Smooth muscle cell (in vitro differentiated cells): ENCODE measurements at regions not wholly inside any gene's neighbourhood (a gene's known extent, or its start where the extent isn't known, plus 50 kb on each side); places are given as distances from the start of the nearest gene placed in this dataset.
A peak's percentile ranks its signal among the peaks of the same experiment; 100 is the strongest.

ENCODE experiments used
- DNase-seq: peaks from one replicate; lab custom pipeline; 2025; ENCODE audit not compliant: unreplicated experiment; lab: John Stamatoyannopoulos, UW
- H2AFZ ChIP-seq: fragments of 200-600 bp; sonication (generic); 2 replicates; pipeline ENCODE4 v1.6.0; 2016; ENCODE audit warnings: antibody characterized with exemption, low read depth, mild to moderate bottlenecking
- H3F3A ChIP-seq: fragments of 200-600 bp; sonication (generic); 2 replicates; pipeline ENCODE4 v1.6.0; 2017; ENCODE audit warnings: antibody characterized with exemption, low read depth
- H3K27ac ChIP-seq: fragments of 200-600 bp; sonication (generic); 2 replicates; pipeline ENCODE4 v1.5.1; 2016; ENCODE audit warnings: low read depth, mild to moderate bottlenecking
- H3K27me3 ChIP-seq: fragments of 200-600 bp; sonication (generic); 2 replicates; pipeline ENCODE4 v1.6.1; 2016; ENCODE audit warnings: low read depth, mild to moderate bottlenecking
- H3K36me3 ChIP-seq: fragments of 200-600 bp; sonication (generic); 2 replicates; pipeline ENCODE4 v1.5.1; 2016; ENCODE audit warnings: low read depth
- H3K4me1 ChIP-seq: fragments of 200-600 bp; sonication (generic); 2 replicates; pipeline ENCODE4 v1.5.1; 2016; ENCODE audit warnings: low read depth
- H3K4me2 ChIP-seq: fragments of 200-600 bp; sonication (generic); 2 replicates; pipeline ENCODE4 v1.6.0; 2016; ENCODE audit warnings: mild to moderate bottlenecking
- H3K4me3 ChIP-seq: fragments of 200-600 bp; sonication (generic); 2 replicates; pipeline ENCODE4 v1.5.1; 2016; ENCODE audit warnings: mild to moderate bottlenecking
- H3K79me2 ChIP-seq: fragments of 200-600 bp; sonication (generic); 2 replicates; pipeline ENCODE4 v1.6.0; 2016; ENCODE audit warnings: low read depth, mild to moderate bottlenecking
- H3K9ac ChIP-seq: fragments of 200-600 bp; sonication (generic); 2 replicates; pipeline ENCODE4 v1.6.0; 2016; ENCODE audit warnings: low read depth
- H3K9me3 ChIP-seq: fragments of 200-600 bp; sonication (generic); replicated peaks from 2 replicates; pipeline ENCODE4 v1.5.1; 2016; ENCODE audit warnings: low read depth
- H4K20me1 ChIP-seq: fragments of 200-600 bp; sonication (generic); 2 replicates; pipeline ENCODE4 v1.6.0; 2016; ENCODE audit warnings: low read depth
- CTCF ChIP-seq: fragments of 200-600 bp; sonication (generic); IDR thresholded peaks from 2 replicates; pipeline ENCODE4 v1.5.1; 2017; ENCODE audit warnings: borderline replicate concordance, mild to moderate bottlenecking, antibody characterized with exemption; ENCODE audit not compliant: insufficient read depth, poor library complexity, severe bottlenecking
- WGBS: methylation state at CpG from one replicate; pipeline ENCODE4 v1.1.7; 2016; ENCODE audit warnings: low lambda C conversion rate; 5-methylcytosine and 5-hydroxymethylcytosine counted together

- H3K4me3 ChIP-seq: no peak overlapping the region
- no peaks in the 10 kb centered on the region for H4K20me1 ChIP-seq
- no peaks in the 10 kb centered on the region for H3K36me3 ChIP-seq
- no peak overlapping the region for H2AFZ ChIP-seq
- H3K27ac ChIP-seq: no peak overlapping the region
- H3K79me2 ChIP-seq: no peaks in the 10 kb centered on the region
- H3K4me1 ChIP-seq: no peaks in the 10 kb centered on the region
- peak overlapping the region; percentile 16 for H3K4me2 ChIP-seq
- DNase-seq: no peak
- no peaks in the 10 kb centered on the region for H3K27me3 ChIP-seq
- whole genome bisulfite sequencing: 27% methylated on average over 4 of the region's 4 CpGs
- H3K9ac ChIP-seq: no peak overlapping the region
- no peaks in the 10 kb centered on the region for H3K9me3 ChIP-seq
- H3F3A ChIP-seq: peaks cover 7% of the 10 kb centered on the region
- no peak for TF ChIP-seq CTCF
Measured at GRCh38 chr6:48817333-48818051, 645.6 kb downstream of the MMUT start.

DNA sequence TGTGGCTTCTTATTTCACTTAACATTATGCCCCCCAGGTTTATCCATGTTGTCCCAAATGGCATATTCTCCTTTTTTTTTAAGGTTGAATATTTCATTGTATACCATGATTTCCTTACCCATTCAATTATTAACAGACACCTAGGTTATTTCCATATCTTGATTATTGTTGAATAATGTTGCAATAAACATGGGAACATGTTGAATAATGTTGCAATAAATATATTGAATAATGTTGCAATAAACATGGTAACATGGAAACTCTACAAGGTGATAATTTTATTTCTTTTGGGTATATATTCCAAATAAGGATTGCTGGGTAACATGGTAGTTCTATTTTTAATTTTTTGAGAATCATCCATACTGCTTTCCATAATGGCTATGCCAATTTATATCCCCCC, 648.1 kb downstream of the MMUT start:
- no peak for DNase-seq
- Histone ChIP-seq H3K79me2 (no peaks in the 10 kb centered on the region), H3K9me3 (no peaks in the 10 kb centered on the region), H3K27me3 (no peaks in the 10 kb centered on the region), H3K9ac (no peak overlapping the region), H4K20me1 (no peaks in the 10 kb centered on the region), H3K4me3 (no peak overlapping the region), H2AFZ (no peak overlapping the region), H3F3A (peaks cover 7% of the 10 kb centered on the region), H3K36me3 (no peaks in the 10 kb centered on the region), H3K4me1 (no peaks in the 10 kb centered on the region), H3K4me2 (no peak overlapping the region), H3K27ac (no peak overlapping the region)
- no peak for TF ChIP-seq CTCF

DNA sequence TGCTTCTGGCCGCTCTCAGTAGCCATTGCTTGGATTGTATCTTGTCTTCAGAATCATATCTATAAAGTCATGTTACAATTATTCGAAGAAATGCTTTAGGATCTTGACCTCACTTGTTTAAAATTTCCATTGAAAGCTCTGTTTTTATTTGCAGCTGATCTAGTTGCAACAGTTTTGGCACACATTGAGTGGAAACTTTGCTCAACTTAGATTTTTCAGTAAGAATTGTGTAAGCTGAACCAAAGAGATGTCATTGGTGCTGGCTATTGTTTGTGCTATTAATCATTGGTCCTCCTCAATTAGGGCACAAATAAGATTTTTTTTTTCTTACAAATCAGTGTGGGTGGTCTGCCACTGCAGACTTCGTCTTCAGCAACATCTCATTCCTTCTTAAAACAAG, 649.2 kb downstream of the MMUT start:
- no peak for DNase-seq
- TF ChIP-seq CTCF: no peak

DNA sequence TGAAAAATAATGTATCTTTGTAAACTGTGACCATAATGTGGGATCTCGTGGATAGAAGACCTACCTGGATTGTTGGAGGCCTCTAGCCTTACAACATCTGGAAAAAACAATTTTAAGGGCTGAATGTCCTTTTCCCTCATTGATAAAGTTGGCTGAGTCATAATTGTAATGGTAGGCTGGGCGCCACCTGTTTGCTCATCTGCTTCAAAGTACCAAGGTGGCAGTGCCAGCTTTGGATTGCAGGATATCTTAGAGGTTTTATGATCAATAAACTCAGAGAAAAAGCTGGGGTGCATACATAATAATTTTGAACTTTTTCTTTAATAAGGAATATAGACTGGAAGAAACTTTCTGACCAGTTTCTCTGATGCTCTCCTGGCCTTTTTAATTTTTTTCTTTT, 653.4 kb downstream of the MMUT start:
- Histone ChIP-seq H3K4me2 (no peak overlapping the region), H4K20me1 (no peaks in the 10 kb centered on the region), H3K79me2 (no peaks in the 10 kb centered on the region), H3K9me3 (no peaks in the 10 kb centered on the region), H3F3A (no peaks in the 10 kb centered on the region), H3K27ac (no peak overlapping the region), H3K4me3 (no peak overlapping the region), H3K36me3 (no peaks in the 10 kb centered on the region), H3K4me1 (no peaks in the 10 kb centered on the region), H3K27me3 (no peaks in the 10 kb centered on the region), H2AFZ (no peak overlapping the region), H3K9ac (no peak overlapping the region)
- no peak for TF ChIP-seq CTCF
- 98% methylated on average over 2 of the region's 2 CpGs for WGBS
- no peak for DNase-seq

More for the DNA sequence above, 649.2 kb downstream of the MMUT start:
- Histone ChIP-seq H3K9me3 (no peaks in the 10 kb centered on the region), H3K4me3 (no peak overlapping the region), H3K9ac (no peak overlapping the region), H3K36me3 (no peaks in the 10 kb centered on the region), H3F3A (peaks cover 7% of the 10 kb centered on the region), H4K20me1 (no peaks in the 10 kb centered on the region), H3K27me3 (no peaks in the 10 kb centered on the region), H2AFZ (no peak overlapping the region), H3K4me1 (no peaks in the 10 kb centered on the region), H3K79me2 (no peaks in the 10 kb centered on the region), H3K27ac (no peak overlapping the region), H3K4me2 (no peak overlapping the region)
- WGBS: 57% methylated on average over 3 of the region's 3 CpGs
